NCI-H748 (cell line): ENCODE measurements at regions not wholly inside any gene's neighbourhood (a gene's known extent, or its start where the extent isn't known, plus 50 kb on each side); places are given as distances from the start of the nearest gene placed in this dataset.
"Not testable (repeated sequence)": the region's sequence is repeated elsewhere in the genome, so short reads cannot be mapped to it uniquely, and the experiment has no call there.

Experiments used
- DNase-seq: peaks from one replicate; lab custom pipeline; 2025; ENCODE audit not compliant: unreplicated experiment; lab: John Stamatoyannopoulos, UW

- DNase-seq = peak; percentile 10
These were observed 93.9 kb upstream of the TSPAN2 start for GRCh38 chr1:115183158-115183557.

DNA sequence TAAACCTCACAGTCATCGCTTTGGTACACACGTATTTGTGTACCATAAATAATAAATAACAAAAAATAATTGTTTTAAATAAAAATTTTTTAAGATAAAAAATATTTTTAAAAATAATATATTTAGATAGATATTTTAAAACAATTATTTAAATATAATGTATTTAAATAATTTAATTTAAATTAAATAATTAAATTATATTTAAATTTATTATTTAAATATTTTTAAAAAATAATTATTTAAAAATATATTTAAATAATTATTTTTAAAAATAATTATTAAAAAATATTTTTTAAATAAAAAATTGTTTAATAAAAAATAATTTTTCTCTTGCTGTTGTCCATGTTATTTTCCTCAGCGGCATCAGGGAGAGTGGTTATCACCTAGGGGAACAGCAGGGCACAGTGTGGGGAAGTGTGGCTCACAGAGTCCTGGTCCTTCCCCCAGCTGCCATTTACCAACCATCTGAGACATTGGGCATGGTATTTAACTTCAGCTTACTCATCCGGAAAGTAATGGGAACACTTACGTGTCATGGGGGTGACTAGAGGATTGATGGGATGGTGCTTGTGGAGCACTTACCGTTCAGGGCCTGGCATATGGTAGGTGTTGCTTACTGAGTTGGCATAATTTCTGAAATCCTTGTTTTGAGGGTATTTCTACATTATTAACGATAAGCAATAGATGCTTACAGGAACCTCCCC lies 92.9 kb upstream of the TSPAN2 start:
- DNase-seq = no peak

DNA sequence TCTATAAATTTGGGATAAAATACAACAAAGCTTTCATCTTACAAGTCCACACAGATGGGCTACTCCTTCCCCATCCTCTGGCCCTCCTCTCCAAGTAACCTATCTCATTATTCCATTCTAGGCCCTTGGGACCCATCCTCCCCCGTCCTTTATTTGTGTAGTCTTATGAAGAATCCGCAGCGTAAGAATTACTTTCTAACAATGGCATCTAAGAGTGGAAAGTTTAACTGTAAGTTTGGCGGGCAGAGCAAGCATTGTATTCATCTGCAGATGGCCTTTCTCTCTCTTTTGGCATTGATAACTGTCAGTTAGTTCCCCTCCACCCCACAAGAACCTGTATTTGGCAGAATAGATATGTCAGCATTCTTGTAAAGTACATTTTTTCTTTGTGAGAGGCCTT lies 91.9 kb upstream of the TSPAN2 start:
- no peak for DNase-seq

DNA sequence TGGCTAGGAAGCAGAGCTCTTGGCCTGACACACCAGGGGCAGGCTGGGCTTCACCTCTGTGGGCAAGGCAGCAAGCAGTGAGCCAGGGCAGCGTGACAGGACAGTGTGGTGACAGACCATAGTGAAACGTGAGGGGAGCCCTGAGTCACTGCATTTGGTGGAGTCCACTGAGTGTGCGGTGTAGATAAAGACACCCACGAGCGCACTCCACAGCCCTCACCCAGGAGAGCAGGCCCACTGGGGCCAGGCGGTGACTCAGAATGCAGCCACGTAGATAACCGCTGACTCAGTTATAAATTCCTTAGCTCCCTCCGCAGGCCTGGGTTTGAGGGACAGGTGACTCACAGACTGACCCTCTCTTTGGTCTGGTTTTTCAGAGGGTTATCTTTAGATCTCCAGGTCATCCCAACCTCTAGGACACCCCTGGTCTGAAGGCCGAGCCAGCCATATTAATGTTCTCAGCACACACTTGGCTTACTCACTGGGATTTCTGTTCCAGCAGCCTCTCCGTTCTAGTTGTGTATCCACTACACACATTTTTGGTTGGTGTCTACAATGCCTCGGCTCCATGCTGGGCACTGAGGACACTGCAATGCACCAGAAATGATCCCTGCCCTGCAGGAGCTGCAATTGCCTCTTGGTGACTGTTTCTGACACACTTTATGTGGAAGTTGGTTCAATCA lies 90.2 kb upstream of the TSPAN2 start:
- no peak for DNase-seq

GRCh38 chr1:115176189-115176588 lies 86.9 kb upstream of the TSPAN2 start:
- DNase-seq = no peak

DNA sequence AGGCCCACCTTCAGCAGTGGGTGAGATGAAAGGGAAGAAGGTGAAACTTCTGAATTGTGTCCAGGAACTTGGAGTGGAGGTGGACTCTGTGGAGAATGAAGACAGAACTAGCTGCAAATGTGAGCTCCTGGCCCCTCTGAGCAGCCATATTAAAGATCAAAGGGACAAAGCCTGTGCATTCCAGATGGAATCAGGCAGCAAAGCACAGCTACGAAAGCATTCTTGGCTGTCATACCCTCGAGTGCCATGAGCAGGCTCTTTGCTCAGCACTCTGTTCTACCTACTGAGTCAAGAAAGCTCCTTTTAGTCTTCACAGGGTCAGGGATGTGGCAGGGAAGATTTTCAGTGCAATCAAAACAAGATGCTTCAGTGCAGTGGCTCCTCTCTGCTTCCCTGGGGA lies 86.3 kb upstream of the TSPAN2 start:
- DNase-seq = no peak

DNA sequence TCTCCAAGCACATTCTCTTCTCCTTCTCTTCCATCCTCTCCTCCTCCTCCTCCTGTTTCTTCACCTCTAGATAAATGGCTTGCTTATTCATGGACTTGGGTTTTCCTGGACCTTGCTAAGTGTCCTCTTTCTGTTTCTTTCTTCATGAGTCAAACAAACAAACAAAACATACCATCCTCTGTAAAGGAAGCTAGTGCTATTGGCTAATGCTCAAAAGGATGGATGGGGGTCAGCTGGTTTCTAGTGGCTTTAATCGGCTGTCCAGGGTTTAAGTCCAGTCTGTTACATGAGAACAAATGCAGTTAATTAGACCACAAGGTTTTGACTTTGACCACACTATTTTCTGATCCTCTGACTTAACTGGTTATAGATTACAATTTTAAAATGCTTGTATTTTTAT lies 83.8 kb upstream of the TSPAN2 start:
- DNase-seq = no peak

DNA sequence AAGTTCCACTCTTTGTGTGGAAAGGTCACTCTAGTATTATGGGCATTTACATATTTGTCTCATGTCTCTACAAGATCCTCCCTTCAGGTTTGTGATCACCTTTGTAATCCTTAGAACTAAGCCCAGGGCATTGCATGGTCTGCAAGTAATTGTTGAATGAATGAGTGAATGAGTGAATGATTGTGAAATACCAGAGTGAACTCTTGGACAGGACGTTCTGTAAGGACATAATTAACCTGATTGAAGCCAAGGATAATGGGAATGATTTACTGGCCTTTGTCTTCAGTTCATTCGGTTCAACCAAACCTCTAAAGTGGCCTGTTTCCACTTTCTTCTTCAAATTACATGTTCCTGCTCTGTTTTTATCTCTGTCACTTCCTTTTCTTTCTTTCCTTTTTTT lies 83.0 kb upstream of the TSPAN2 start:
- no peak for DNase-seq

DNA sequence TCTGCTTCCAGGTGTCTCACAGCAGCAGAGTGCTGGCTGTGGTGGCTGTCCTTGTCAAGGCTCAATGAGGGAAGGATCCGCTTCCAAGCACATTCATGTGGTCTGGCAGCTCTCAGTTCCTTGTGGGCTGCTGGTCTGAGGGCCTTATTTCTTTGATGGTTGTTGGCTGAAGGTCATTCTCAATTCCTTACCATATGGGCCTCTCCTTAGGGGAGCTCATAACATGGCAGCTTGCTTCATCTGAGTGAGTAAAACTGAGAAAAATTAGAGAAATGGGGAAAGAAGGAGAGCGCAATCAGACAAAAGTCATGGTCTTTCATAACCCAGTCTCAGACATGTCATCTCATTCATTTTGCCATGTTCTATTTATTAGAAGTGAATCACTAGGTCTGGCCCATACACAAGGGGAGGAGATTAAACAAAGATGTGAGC lies 81.7 kb upstream of the TSPAN2 start:
- DNase-seq = no peak

DNA sequence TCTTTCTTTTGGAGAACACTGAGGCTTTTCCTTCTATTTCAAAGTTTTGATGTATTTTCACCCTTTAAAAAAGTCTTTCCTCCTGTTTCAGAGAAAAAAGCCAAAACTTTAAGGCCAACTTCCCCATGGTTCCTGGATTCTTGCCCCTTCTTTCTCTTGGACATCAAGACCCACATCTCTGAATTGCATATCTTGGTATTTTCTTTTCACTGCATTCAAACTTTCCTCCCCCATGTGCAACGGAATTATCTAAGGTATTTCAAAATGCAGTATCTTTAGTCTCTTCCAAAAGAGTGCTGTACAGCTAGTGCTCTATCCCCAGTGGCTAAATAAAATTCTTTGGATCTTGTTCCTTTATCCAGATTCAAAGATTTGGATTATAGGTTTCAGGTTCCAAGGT lies 81.1 kb upstream of the TSPAN2 start:
- no peak for DNase-seq

DNA sequence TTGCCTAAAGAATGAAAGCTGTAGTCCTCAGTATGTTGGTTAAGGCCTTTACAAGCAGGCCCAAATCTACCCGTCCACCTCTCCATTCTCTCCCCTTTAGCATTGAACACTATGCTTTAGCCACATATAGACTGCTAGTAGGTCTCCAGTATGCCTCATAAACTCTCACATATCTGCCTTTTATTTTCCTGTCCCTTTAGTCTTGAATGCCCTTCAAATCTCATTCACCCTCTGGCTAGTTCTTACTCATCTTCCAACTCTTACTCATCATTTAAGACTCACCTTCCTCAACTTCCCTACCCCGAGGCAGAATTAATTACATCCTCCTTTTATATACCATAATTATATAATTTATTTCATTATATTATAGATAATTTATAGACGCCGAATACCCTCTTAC lies 78.7 kb upstream of the TSPAN2 start:
- DNase-seq = no peak

- DNase-seq = no peak
These were observed 77.3 kb upstream of the TSPAN2 start for GRCh38 chr1:115166531-115167091.

- no peak for DNase-seq
These were observed 76.5 kb upstream of the TSPAN2 start for GRCh38 chr1:115165776-115166175.

GRCh38 chr1:115164940-115165705 lies 75.8 kb upstream of the TSPAN2 start:
- DNase-seq = no peak

DNA sequence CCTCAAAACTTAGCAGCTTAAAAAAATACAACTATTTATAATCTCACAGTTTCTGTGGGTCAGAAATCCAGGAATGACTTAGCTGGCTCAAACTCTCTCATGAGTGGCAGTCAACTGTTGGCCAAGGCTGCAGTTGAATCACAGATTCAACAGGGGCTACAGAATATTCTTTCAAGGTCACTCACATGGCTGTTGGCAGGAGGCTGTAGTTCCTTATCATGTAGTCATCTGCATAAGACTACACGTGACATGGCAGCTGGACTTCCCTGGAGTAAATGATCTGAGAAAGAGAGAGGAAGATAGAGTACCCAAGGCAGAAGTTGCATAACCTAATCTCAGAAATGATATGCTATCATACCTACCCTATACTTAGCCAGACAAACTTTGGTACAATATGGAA lies 75.2 kb upstream of the TSPAN2 start:
- DNase-seq = no peak

DNA sequence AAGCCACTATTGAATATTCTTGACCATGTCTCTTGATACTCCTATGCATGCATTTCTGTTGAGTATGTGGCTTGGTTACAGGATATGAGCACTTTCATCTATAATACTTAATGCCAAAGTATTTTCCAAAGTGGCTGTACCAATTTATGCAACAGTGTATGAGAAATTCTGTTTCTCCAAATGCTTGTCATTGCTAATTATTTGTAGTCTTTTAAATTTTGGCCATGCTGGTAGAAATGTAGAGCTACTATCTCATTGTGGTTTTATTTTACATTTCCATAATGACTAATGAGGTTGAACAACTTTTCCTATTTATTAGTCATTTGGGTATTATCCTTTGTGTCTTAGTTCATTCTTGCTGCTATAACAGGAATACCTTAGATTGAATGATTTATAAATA lies 71.4 kb upstream of the TSPAN2 start:
- DNase-seq = no peak

- no peak for DNase-seq
These were observed 70.7 kb upstream of the TSPAN2 start for GRCh38 chr1:115159958-115160357.

GRCh38 chr1:115158181-115158580 lies 68.9 kb upstream of the TSPAN2 start:
- DNase-seq = no peak

GRCh38 chr1:115156826-115157468 lies 67.6 kb upstream of the TSPAN2 start:
- DNase-seq = no peak

GRCh38 chr1:115153966-115154557 lies 64.8 kb upstream of the TSPAN2 start:
- no peak for DNase-seq

- DNase-seq = not testable (repeated sequence)
These were observed 58.6 kb upstream of the TSPAN2 start for GRCh38 chr1:115147928-115148327.
